Coronary artery (tissue), 2 donors: ENCODE measurements at regions not wholly inside any gene's neighbourhood (a gene's known extent, or its start where the extent isn't known, plus 50 kb on each side); places are given as distances from the start of the nearest gene placed in this dataset.

ENCODE experiments used
- DNase-seq: peaks from one replicate; pipeline ENCODE4 v3.0.0-alpha.2; 2017; ENCODE audit warnings: low spot score
- H3K27ac ChIP-seq, 2 donors: fragments of 200-600 bp; sonication (generic); one replicate each; pipeline ENCODE4 v1.5.1; 2016 to 2019
- H3K4me3 ChIP-seq: fragments of 200-600 bp; sonication (generic); 2 replicates; pipeline ENCODE4 v1.5.1; 2016; ENCODE audit warnings: mild to moderate bottlenecking, moderate library complexity
- TF ChIP-seq, protein P1 (sequence below): fragments of 200-600 bp; sonication (generic); IDR thresholded peaks from one replicate; pipeline ENCODE4 v1.5.1; 2019; ENCODE audit warnings: antibody characterized with exemption

DNA sequence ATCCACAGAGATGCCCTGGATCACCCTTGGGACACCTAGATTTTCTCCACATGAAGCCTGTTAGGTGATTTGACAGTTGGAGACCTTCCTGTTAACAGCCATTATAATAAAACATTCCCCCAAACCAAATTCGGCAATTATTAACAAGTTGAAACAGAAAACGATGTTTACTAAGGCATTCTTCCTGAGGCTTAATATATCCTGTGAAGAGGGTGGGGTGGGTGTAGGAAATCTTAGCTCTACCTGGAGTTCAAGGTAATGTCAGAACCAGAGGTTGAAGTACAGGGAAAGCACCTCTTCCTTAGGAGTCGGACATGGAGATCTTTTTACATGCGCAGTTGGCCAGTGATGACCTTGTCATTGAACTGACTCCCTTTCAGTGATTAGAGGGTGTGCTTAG, 143.0 kb downstream of the FGF9 start:
- H3K4me3 ChIP-seq = no peak overlapping the region
- TF ChIP-seq, protein P1, sequence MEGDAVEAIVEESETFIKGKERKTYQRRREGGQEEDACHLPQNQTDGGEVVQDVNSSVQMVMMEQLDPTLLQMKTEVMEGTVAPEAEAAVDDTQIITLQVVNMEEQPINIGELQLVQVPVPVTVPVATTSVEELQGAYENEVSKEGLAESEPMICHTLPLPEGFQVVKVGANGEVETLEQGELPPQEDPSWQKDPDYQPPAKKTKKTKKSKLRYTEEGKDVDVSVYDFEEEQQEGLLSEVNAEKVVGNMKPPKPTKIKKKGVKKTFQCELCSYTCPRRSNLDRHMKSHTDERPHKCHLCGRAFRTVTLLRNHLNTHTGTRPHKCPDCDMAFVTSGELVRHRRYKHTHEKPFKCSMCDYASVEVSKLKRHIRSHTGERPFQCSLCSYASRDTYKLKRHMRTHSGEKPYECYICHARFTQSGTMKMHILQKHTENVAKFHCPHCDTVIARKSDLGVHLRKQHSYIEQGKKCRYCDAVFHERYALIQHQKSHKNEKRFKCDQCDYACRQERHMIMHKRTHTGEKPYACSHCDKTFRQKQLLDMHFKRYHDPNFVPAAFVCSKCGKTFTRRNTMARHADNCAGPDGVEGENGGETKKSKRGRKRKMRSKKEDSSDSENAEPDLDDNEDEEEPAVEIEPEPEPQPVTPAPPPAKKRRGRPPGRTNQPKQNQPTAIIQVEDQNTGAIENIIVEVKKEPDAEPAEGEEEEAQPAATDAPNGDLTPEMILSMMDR = no peak
- no peak overlapping the region for H3K27ac ChIP-seq
- no peak for DNase-seq

DNA sequence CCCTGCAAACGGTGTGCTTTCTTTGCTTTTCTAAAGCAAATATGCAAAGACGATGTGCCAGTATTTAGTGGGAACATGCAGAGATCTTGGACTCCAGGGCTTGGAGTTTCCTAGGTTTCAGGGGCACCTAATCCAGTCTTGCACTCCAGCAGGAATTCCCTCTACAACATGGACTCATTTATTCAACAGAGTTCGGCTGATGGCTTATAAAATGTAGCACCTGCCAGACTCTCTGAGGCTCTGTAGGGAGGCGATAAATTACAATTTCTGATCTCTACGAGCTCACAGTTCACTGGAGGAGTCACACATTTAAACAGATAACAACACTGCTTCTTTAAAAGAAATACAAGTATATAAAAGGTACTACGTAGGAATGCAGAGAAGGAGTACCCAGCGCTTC, 143.7 kb downstream of the FGF9 start:
- TF ChIP-seq, protein P1 = no peak
- no peak for DNase-seq

DNA sequence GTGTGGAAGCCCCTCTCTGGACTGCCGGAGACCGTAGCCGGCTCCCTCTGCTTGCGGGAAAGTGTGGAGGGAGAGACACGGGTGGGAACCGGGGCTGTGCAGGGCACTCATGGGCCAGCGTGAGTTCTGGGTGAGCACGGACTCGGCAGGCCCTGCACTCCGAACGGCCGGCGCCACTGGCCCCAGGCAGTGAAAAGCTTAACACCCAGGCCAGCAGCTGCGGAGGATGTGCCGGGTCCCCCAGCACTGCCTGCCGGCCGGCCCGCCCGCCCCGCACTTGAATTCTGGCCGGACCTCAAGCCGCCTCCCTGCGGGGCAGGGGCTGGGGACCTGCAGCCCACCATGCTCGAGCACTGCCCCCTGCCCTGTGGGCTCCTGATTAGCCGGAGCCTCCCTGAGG, 147.0 kb downstream of the FGF9 start:
- no peak for DNase-seq
- TF ChIP-seq, protein P1 = no peak
- H3K27ac ChIP-seq = no peak overlapping the region
- H3K4me3 ChIP-seq = no peak overlapping the region

More for the DNA sequence above, 143.7 kb downstream of the FGF9 start:
- H3K27ac ChIP-seq = no peak overlapping the region
- H3K4me3 ChIP-seq = no peak overlapping the region

- TF ChIP-seq, protein P1 = no peak
- H3K4me3 ChIP-seq = no peak overlapping the region
- H3K27ac ChIP-seq = no peak overlapping the region
- DNase-seq = no peak
These were observed 151.2 kb downstream of the FGF9 start for GRCh38 chr13:21822029-21822428.

DNA sequence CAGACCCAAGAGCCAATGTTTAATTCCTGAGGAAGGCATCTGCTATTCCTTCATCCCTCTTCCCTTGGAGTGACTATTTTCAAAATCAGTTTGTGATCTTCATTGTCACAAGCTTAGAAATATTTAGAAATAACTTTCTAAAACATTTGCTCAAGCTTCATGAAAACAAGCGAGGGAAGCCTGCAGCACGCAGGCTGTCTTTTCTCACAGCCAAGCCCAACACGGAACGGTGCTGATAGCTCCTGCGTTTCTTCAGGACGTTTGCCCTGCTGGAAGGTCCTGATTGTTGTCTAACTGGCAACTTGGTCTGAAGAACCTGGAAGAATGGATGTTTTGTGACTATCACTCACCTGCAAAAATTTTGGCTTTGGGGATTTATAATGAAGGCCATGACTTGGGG, 152.5 kb downstream of the FGF9 start:
- H3K4me3 ChIP-seq = no peak overlapping the region
- DNase-seq = no peak
- no peak overlapping the region for H3K27ac ChIP-seq
- TF ChIP-seq, protein P1 = no peak

GRCh38 chr13:21823949-21824348, 153.1 kb downstream of the FGF9 start:
- TF ChIP-seq, protein P1 = no peak
- no peak for DNase-seq
- H3K27ac ChIP-seq = no peak overlapping the region
- no peak overlapping the region for H3K4me3 ChIP-seq

DNA sequence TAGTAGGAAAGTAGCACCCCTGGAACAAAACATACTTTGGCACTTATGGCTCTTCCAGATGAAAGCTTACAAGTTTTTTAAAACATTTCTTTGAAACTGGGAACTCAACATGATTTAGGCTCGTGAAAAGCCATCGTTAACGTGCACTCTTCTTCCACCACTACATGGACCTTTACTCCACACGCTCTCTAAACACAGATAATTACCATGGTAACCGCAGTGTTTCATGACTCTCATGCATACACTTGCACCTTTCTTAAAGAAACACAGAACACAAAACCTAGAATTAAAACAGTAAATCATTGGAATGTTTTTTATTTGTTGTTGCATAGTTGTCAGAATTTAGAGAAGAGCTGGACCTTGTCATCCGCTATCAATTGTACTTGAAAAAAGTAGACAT, 154.3 kb downstream of the FGF9 start:
- no peak overlapping the region for H3K27ac ChIP-seq
- no peak overlapping the region for H3K4me3 ChIP-seq
- TF ChIP-seq, protein P1 = no peak
- no peak for DNase-seq
